OCI-LY7 (cell line): ENCODE measurements at regions not wholly inside any gene's neighbourhood (a gene's known extent, or its start where the extent isn't known, plus 50 kb on each side); places are given as distances from the start of the nearest gene placed in this dataset.

Source experiments
- BruUV-seq: library from RNA; stranded (reverse); fragments of 400-500 nt; replicated peaks from 2 replicates; lab custom pipeline; 2021; lab: Mats Ljungman, UMichigan
- CTCF ChIA-PET: fragments of 300-600 bp; sonication (Branson Sonifier 250); formaldehyde crosslinking; loops from one replicate; lab custom pipeline; 2022; ENCODE audit warnings: antibody characterized with exemption; ENCODE audit not compliant: unreplicated experiment; lab: Charles Lee
- POLR2A ChIA-PET: fragments of 300-600 bp; sonication (Branson Sonifier 250); formaldehyde crosslinking; loops from one replicate; lab custom pipeline; 2022; ENCODE audit warnings: antibody characterized with exemption; lab: Charles Lee
- DNase-seq: peaks from one replicate; pipeline ENCODE4 v3.0.0-alpha.2; 2015; ENCODE audit warnings: low spot score
- H2AFZ ChIP-seq: fragments of 200-600 bp; sonication (generic), shearing (Covaris generic); 2 replicates; pipeline ENCODE4 v1.6.1; 2014; ENCODE audit warnings: mild to moderate bottlenecking, antibody characterized with exemption, low read length, moderate library complexity
- H3K27ac ChIP-seq: fragments of 200-600 bp; sonication (generic); 2 replicates; pipeline ENCODE4 v1.5.1; 2014; ENCODE audit warnings: mixed run types, low read depth, mild to moderate bottlenecking, moderate library complexity, low read length, inconsistent platforms; ENCODE audit not compliant: poor library complexity, severe bottlenecking
- H3K36me3 ChIP-seq: fragments of 200-600 bp; sonication (generic); 2 replicates; pipeline ENCODE4 v1.6.1; 2014; ENCODE audit warnings: mild to moderate bottlenecking, antibody characterized with exemption, low read length, moderate library complexity, mixed read lengths; ENCODE audit not compliant: insufficient read depth
- H3K4me1 ChIP-seq: fragments of 200-600 bp; sonication (generic); 2 replicates; pipeline ENCODE4 v1.5.1; 2014; ENCODE audit warnings: mild to moderate bottlenecking, low read length; ENCODE audit not compliant: insufficient read depth, poor library complexity, severe bottlenecking
- H3K4me2 ChIP-seq: fragments of 200-600 bp; sonication (generic); 2 replicates; pipeline ENCODE4 v1.6.1; 2014; ENCODE audit warnings: mild to moderate bottlenecking, low read length
- H3K4me3 ChIP-seq: fragments of 200-600 bp; sonication (generic); 2 replicates; pipeline ENCODE4 v1.5.1; 2014; ENCODE audit warnings: mild to moderate bottlenecking, low read depth, low read length; ENCODE audit not compliant: poor library complexity, severe bottlenecking
- H3K79me2 ChIP-seq: fragments of 200-600 bp; sonication (generic); 2 replicates; pipeline ENCODE4 v1.6.1; 2016; ENCODE audit warnings: low read depth, mild to moderate bottlenecking, low read length, moderate library complexity, mixed read lengths; ENCODE audit not compliant: insufficient read depth
- H3K9me2 ChIP-seq: fragments of 200-600 bp; sonication (generic); 2 replicates; pipeline ENCODE4 v1.6.1; 2016; ENCODE audit warnings: mild to moderate bottlenecking, low read length, mixed read lengths; ENCODE audit not compliant: insufficient read depth
- H3K9me3 ChIP-seq: fragments of 200-600 bp; sonication (generic); 2 replicates; pipeline ENCODE4 v1.6.1; 2014; ENCODE audit warnings: mild to moderate bottlenecking, mixed run types, low read length, mixed read lengths
- H4K20me1 ChIP-seq: fragments of 200-600 bp; sonication (generic); 2 replicates; pipeline ENCODE4 v1.6.1; 2014; ENCODE audit warnings: mild to moderate bottlenecking, antibody characterized with exemption, low read length, moderate library complexity, mixed read lengths; ENCODE audit not compliant: insufficient read depth
- EZH2phosphoT487 ChIP-seq: fragments of 200-600 bp; sonication (generic); IDR thresholded peaks from 2 replicates; pipeline ENCODE4 v1.6.1; 2018; ENCODE audit warnings: low read depth, borderline replicate concordance, mild to moderate bottlenecking, mixed run types, antibody characterized with exemption, low read length, moderate library complexity, mixed read lengths
- intact Hi-C: fragments of 100-400 bp; cut with micrococcal nuclease; formaldehyde crosslinking; loops from one replicate; pipeline ENCODE4 v1.10.0; 2022; ENCODE audit not compliant: unreplicated experiment
- TF ChIP-seq, protein P1 (sequence below): fragments of 200-600 bp; sonication (generic); conservative IDR thresholded peaks from 2 replicates; pipeline ENCODE4 v1.5.1; 2014; ENCODE audit warnings: mild to moderate bottlenecking, antibody characterized with exemption, low read length, moderate library complexity, mixed read lengths

DNA sequence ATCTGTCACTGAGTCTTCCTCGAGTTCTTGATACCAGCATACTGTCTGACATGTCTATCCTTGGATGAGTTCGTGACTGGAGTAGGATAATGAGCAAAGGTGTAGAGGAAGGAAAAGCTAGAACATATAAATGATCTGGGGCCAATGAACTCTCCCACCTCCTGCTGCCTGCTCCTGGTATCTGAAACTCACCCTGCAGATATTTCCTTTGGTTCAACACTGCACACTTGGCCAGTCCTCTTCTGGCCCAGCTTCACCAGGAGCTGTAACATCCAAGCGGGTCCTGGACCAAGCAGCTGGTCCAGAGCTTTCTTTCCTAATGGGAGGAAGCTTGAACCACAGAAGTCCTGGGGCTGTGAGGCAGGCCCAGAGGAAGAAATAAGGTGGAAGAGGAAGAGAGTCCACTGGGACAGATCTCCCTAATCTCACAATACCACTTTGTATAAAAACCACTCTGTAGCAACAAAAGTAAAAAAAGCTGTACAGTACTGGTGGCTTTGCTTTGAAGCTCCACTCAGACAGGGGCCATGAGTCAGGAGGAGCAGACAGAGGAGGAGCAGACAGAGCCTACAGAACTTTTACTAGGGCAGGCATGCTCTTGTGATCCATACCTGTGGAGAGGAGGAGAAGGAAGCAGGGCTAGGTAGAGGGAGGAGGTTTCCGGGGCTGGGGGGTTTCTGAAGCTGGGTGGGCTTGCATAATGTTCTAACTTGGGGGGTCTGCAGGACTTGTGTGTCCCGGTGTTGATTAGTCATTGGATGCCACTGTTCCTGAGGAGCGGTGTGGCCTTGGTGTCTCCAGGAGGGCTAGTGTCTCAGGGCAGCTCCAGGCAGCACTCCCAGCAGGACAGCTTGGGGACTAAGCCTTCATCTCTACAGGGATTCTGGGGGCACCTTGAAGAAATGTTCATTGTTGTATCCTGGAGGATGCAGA is 166.9 kb downstream of the ABHD5 start:
- ChIA-PET POLR2A (interaction anchor here (1.1 kb wide), 1 partner anchor 9 kb away, joined by 3 read pairs; no protein-coding TSS in a partner anchor), CTCF (no interaction called here)
- intact Hi-C loops: loop anchor here (10.0 kb wide), 1 partner anchor 313 kb away; no protein-coding TSS in a partner anchor
- no peak overlapping the region for H3K4me3 ChIP-seq
- TF ChIP-seq, protein P1, sequence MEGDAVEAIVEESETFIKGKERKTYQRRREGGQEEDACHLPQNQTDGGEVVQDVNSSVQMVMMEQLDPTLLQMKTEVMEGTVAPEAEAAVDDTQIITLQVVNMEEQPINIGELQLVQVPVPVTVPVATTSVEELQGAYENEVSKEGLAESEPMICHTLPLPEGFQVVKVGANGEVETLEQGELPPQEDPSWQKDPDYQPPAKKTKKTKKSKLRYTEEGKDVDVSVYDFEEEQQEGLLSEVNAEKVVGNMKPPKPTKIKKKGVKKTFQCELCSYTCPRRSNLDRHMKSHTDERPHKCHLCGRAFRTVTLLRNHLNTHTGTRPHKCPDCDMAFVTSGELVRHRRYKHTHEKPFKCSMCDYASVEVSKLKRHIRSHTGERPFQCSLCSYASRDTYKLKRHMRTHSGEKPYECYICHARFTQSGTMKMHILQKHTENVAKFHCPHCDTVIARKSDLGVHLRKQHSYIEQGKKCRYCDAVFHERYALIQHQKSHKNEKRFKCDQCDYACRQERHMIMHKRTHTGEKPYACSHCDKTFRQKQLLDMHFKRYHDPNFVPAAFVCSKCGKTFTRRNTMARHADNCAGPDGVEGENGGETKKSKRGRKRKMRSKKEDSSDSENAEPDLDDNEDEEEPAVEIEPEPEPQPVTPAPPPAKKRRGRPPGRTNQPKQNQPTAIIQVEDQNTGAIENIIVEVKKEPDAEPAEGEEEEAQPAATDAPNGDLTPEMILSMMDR: no peak
- TF ChIP-seq EZH2phosphoT487: no peak
- H2AFZ ChIP-seq: no peak overlapping the region
- no peaks in the 10 kb centered on the region for H3K9me3 ChIP-seq
- H3K36me3 ChIP-seq: no peaks in the 10 kb centered on the region
- no peaks in the 10 kb centered on the region for H4K20me1 ChIP-seq
- H3K4me1 ChIP-seq: peaks cover 4% of the 10 kb centered on the region
- no peak overlapping the region for H3K27ac ChIP-seq
- no peaks in the 10 kb centered on the region for H3K9me2 ChIP-seq
- BruUV-seq: no TSS peak
- H3K4me2 ChIP-seq: no peak overlapping the region
- no peaks in the 10 kb centered on the region for H3K79me2 ChIP-seq
- no peak for DNase-seq

DNA sequence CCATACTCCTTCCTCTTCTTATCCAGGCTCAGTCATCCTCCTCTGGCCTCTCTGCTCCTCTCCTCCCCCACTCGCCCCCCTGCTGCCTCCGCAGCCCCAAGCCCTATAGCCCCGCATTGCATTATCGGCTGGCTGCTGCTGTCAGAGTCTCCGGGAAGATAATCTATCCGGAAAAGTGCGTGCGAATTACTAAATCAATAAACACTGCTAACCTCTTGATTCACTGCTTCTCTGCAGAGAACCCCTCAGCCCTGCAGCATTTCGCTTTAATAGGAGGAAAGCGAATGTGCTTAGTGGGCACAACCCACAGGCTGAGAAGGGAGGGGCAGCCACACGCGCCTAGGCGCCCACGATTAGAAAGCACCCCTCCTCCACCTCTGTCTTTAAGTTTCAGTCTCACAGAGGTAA is 167.6 kb downstream of the ABHD5 start:
- intact Hi-C loops: loop anchor here (10.0 kb wide), 1 partner anchor 313 kb away; no protein-coding TSS in a partner anchor
- no peak for DNase-seq
- CTCF ChIA-PET: interaction anchor here (1.0 kb wide), 1 partner anchor 198 kb away, joined by 3 read pairs; no protein-coding TSS in a partner anchor

More for the DNA sequence above, 167.6 kb downstream of the ABHD5 start:
- H3K79me2 ChIP-seq: no peaks in the 10 kb centered on the region
- no peak overlapping the region for H3K27ac ChIP-seq
- no TSS peak for BruUV-seq
- POLR2A ChIA-PET: no interaction called here
- H3K4me3 ChIP-seq: no peak overlapping the region
- H3K9me3 ChIP-seq: no peaks in the 10 kb centered on the region
- no peaks in the 10 kb centered on the region for H3K36me3 ChIP-seq
- H3K4me2 ChIP-seq: no peak overlapping the region
- no peak for TF ChIP-seq EZH2phosphoT487
- TF ChIP-seq, protein P1: no peak
- H4K20me1 ChIP-seq: no peaks in the 10 kb centered on the region
- H3K4me1 ChIP-seq: peaks cover 4% of the 10 kb centered on the region
- H2AFZ ChIP-seq: no peak overlapping the region
- no peaks in the 10 kb centered on the region for H3K9me2 ChIP-seq
